ENCODE measurements at regions not wholly inside any gene's neighbourhood (a gene's known extent, or its start where the extent isn't known, plus 50 kb on each side); places are given as distances from the start of the nearest gene placed in this dataset.

- H3K4me3 ChIP-seq (replicated peaks; ENCODE audit: insufficient read depth, low read length): no peak overlapping the region
- no peak overlapping the region for H3K27ac ChIP-seq (replicated peaks)
- no peak for TF ChIP-seq POLR2AphosphoS5 (IDR thresholded peaks at IDR 0.05; ENCODE audit: low read depth)
- TF ChIP-seq CTCF (IDR thresholded peaks at IDR 0.05; ENCODE audit: insufficient read depth, low read length): no peak
- TF ChIP-seq SPI1 (IDR thresholded peaks at IDR 0.05; ENCODE audit: borderline replicate concordance, low read depth): no peak
- TF ChIP-seq REST (IDR thresholded peaks at IDR 0.05; ENCODE audit: insufficient replicate concordance, low read depth): no peak
- no peak for TF ChIP-seq GABPA (IDR thresholded peaks at IDR 0.05; ENCODE audit: low read depth)
- DNase-seq (ENCODE audit: low read depth in 1 of 2, low spot score in 1 of 2): no peak
- no peaks in the 10 kb centered on the region for H3K27me3 ChIP-seq (ENCODE audit: insufficient read depth, poor library complexity, severe bottlenecking)
Observed at GRCh38 chr13:80508031-80508430, 167.1 kb upstream of the SPRY2 start.

GRCh38 chr13:80504453-80504852, 163.5 kb upstream of the SPRY2 start:
- no peaks in the 10 kb centered on the region for H3K27me3 ChIP-seq (ENCODE audit: insufficient read depth, poor library complexity, severe bottlenecking)
- no peak overlapping the region for H3K27ac ChIP-seq (replicated peaks)
- DNase-seq (ENCODE audit: low read depth in 1 of 2, low spot score in 1 of 2): no peak
- H3K4me3 ChIP-seq (replicated peaks; ENCODE audit: insufficient read depth, low read length): no peak overlapping the region
- TF ChIP-seq GABPA (IDR thresholded peaks at IDR 0.05; ENCODE audit: low read depth) (no peak), SPI1 (IDR thresholded peaks at IDR 0.05; ENCODE audit: borderline replicate concordance, low read depth) (no peak)

GRCh38 chr13:80502359-80502758, 161.4 kb upstream of the SPRY2 start:
- no peak for TF ChIP-seq GABPA (IDR thresholded peaks at IDR 0.05; ENCODE audit: low read depth)
- no peak for TF ChIP-seq POLR2AphosphoS5 (IDR thresholded peaks at IDR 0.05; ENCODE audit: low read depth)
- no peak for TF ChIP-seq REST (IDR thresholded peaks at IDR 0.05; ENCODE audit: insufficient replicate concordance, low read depth)
- TF ChIP-seq SPI1 (IDR thresholded peaks at IDR 0.05; ENCODE audit: borderline replicate concordance, low read depth): no peak
- TF ChIP-seq CTCF (IDR thresholded peaks at IDR 0.05; ENCODE audit: insufficient read depth, low read length): no peak
- Histone ChIP-seq H3K27me3 (ENCODE audit: insufficient read depth, poor library complexity, severe bottlenecking) (no peaks in the 10 kb centered on the region), H3K27ac (replicated peaks) (no peak overlapping the region), H3K4me3 (replicated peaks; ENCODE audit: insufficient read depth, low read length) (no peak overlapping the region)
- DNase-seq (ENCODE audit: low read depth in 1 of 2, low spot score in 1 of 2): no peak

GRCh38 chr13:80501556-80501955, 160.6 kb upstream of the SPRY2 start:
- TF ChIP-seq POLR2AphosphoS5 (IDR thresholded peaks at IDR 0.05; ENCODE audit: low read depth): no peak
- TF ChIP-seq GABPA (IDR thresholded peaks at IDR 0.05; ENCODE audit: low read depth): no peak
- TF ChIP-seq CTCF (IDR thresholded peaks at IDR 0.05; ENCODE audit: insufficient read depth, low read length): no peak
- no peak for TF ChIP-seq REST (IDR thresholded peaks at IDR 0.05; ENCODE audit: insufficient replicate concordance, low read depth)
- TF ChIP-seq SPI1 (IDR thresholded peaks at IDR 0.05; ENCODE audit: borderline replicate concordance, low read depth): no peak
- DNase-seq (ENCODE audit: low read depth in 1 of 2, low spot score in 1 of 2): no peak
- Histone ChIP-seq H3K4me3 (replicated peaks; ENCODE audit: insufficient read depth, low read length) (no peak overlapping the region), H3K27ac (replicated peaks) (no peak overlapping the region), H3K27me3 (ENCODE audit: insufficient read depth, poor library complexity, severe bottlenecking) (no peaks in the 10 kb centered on the region)

Measured in HL-60 (cell line).